ENCODE measurements at regions not wholly inside any gene's neighbourhood (a gene's known extent, or its start where the extent isn't known, plus 50 kb on each side); places are given as distances from the start of the nearest gene placed in this dataset.

- FAIRE-seq (no peak), DNase-seq (ENCODE audit: insufficient read length, low spot score) (peak; percentile 17)
- TF ChIP-seq, protein P1, sequence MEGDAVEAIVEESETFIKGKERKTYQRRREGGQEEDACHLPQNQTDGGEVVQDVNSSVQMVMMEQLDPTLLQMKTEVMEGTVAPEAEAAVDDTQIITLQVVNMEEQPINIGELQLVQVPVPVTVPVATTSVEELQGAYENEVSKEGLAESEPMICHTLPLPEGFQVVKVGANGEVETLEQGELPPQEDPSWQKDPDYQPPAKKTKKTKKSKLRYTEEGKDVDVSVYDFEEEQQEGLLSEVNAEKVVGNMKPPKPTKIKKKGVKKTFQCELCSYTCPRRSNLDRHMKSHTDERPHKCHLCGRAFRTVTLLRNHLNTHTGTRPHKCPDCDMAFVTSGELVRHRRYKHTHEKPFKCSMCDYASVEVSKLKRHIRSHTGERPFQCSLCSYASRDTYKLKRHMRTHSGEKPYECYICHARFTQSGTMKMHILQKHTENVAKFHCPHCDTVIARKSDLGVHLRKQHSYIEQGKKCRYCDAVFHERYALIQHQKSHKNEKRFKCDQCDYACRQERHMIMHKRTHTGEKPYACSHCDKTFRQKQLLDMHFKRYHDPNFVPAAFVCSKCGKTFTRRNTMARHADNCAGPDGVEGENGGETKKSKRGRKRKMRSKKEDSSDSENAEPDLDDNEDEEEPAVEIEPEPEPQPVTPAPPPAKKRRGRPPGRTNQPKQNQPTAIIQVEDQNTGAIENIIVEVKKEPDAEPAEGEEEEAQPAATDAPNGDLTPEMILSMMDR (IDR thresholded peaks at IDR 0.05; ENCODE audit: insufficient read depth, missing control alignments): no peak
These were observed 680.7 kb downstream of the EPHA4 start for GRCh38 chr2:220891405-220891804.

DNA sequence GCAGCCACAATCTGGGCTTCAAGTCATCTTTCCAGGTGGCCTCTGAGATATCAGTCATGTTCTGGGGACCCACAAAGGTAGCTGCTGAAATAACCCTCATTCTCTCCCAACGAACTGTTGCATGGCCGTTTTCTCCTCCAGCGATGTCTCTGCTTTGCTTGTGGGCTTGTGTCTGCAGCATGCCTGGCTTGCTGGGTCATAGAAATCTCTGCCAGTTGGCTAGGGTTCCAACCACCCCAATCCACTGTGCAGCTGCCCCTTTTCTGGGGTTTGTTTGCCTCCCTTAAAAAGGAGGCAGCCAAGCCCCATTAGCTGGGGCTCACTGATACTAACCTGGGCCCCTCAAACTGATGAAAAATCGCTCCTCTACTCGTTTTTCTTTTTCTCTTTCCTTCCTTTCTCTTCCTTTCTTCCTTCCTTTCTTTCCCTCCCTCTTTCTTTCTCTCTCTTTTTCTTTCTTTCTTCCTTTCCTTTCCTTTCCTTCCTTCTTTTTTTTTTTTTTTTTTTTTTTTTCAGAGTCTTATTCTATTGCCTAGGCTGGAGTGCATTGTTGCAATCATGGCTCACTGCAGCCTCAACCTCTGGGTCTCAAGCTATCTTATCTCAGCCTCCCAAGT is 680.0 kb downstream of the EPHA4 start:
- FAIRE-seq (no peak), DNase-seq (ENCODE audit: insufficient read length, low spot score) (no peak)
- TF ChIP-seq, protein P1 (IDR thresholded peaks at IDR 0.05; ENCODE audit: insufficient read depth, missing control alignments): no peak

DNA sequence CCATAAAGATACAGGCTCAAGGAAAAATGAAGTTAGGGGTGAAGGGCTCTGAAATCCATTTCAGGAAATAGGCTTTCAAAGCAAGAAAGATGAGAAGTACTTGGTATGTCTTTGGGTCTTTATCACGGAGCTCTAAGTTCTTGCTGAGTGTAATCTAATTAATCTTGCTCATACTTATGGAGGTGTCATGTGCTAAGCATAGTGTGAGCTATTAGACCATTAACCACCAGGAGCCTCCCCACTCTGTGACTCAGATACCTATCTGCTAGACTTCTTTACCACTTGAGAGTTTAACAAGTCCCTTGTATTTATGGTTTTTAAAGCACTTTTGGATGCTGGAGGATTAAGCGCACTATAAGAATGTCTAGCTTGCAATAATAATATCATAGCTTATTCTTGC is 678.7 kb downstream of the EPHA4 start:
- TF ChIP-seq, protein P1 (IDR thresholded peaks at IDR 0.05; ENCODE audit: insufficient read depth, missing control alignments): peak; percentile 4
- DNase-seq (ENCODE audit: insufficient read length, low spot score) (no peak), FAIRE-seq (no peak)

GRCh38 chr2:220894069-220894468 is 678.0 kb downstream of the EPHA4 start:
- no peak for FAIRE-seq
- no peak for DNase-seq (ENCODE audit: insufficient read length, low spot score)
- TF ChIP-seq, protein P1 (IDR thresholded peaks at IDR 0.05; ENCODE audit: insufficient read depth, missing control alignments): no peak

DNA sequence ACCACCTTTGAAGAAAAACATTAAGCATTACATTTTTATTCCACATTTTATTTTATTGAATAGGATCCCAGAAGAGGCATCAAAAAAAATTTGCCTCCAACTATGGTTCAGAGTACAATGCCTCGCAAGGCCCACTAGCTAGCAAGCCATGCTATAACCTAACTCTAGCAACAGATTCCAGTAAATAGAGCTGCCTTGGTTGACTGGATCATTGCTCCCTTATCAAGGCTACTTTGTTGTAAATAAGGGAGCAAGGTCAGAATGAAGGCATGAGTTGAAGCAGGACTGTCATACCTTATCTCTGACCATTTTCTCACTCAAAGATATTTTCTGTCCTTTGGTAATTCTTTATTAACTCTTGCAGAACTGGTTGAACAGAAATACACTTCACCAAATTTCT is 672.6 kb downstream of the EPHA4 start:
- FAIRE-seq (no peak), DNase-seq (ENCODE audit: insufficient read length, low spot score) (no peak)
- TF ChIP-seq, protein P1 (IDR thresholded peaks at IDR 0.05; ENCODE audit: insufficient read depth, missing control alignments): no peak

- DNase-seq (ENCODE audit: insufficient read length, low spot score) (no peak), FAIRE-seq (no peak)
- TF ChIP-seq, protein P1 (IDR thresholded peaks at IDR 0.05; ENCODE audit: insufficient read depth, missing control alignments): no peak
These were observed 668.1 kb downstream of the EPHA4 start for GRCh38 chr2:220904015-220904414.

GRCh38 chr2:220913384-220913783 is 658.7 kb downstream of the EPHA4 start:
- DNase-seq (ENCODE audit: insufficient read length, low spot score): no peak
- no peak for FAIRE-seq
- TF ChIP-seq, protein P1 (IDR thresholded peaks at IDR 0.05; ENCODE audit: insufficient read depth, missing control alignments): no peak
